ENCODE measurements at regions not wholly inside any gene's neighbourhood (a gene's known extent, or its start where the extent isn't known, plus 50 kb on each side); places are given as distances from the start of the nearest gene placed in this dataset.

DNA sequence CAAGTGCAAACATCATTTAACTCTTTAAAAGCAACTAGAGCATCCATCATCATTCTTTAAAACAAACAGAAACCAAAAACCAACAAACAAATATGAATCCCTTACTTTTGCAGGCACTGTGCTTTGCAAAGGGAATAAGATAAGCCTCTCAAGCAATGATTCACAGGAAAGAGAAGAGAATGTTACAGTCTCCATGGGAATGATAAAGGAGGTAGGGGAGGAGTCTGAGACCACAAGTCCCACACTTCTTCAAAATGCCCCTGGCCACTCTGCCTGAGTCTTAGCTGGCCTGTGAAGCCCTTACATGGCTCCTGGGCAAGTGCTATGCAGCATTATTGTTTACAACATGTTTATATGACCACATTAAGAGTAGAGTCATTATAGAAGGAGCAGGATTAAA lies 257.7 kb upstream of the MARCKS start:
- no peak for TF ChIP-seq CTCF (IDR thresholded peaks at IDR 0.05; ENCODE audit: low read depth, low read length)
- peaks cover 3% of the 10 kb centered on the region for H3K27me3 ChIP-seq
- H3K36me3 ChIP-seq, result no peaks in the 10 kb centered on the region
- no peaks in the 10 kb centered on the region for H3K9me3 ChIP-seq (ENCODE audit: low read depth)
- DNase-seq (ENCODE audit: low read depth in 1 of 2, low spot score in 1 of 2), result peak in 1 of 2 donors; percentile 62
- no peak overlapping the region for H3K27ac ChIP-seq
- no peak overlapping the region for H3K4me3 ChIP-seq
- H3K4me1 ChIP-seq (ENCODE audit: low read depth), result peaks cover 19% of the 10 kb centered on the region

GRCh38 chr6:113600551-113601339 lies 256.4 kb upstream of the MARCKS start:
- DNase-seq (ENCODE audit: low read depth in 1 of 2, low spot score in 1 of 2), result no peak
- H3K27me3 ChIP-seq, result peaks cover 3% of the 10 kb centered on the region
- no peaks in the 10 kb centered on the region for H3K9me3 ChIP-seq (ENCODE audit: low read depth)
- no peak overlapping the region for H3K27ac ChIP-seq
- no peak overlapping the region for H3K4me3 ChIP-seq
- peaks cover 19% of the 10 kb centered on the region for H3K4me1 ChIP-seq (ENCODE audit: low read depth)
- TF ChIP-seq CTCF (IDR thresholded peaks at IDR 0.05; ENCODE audit: low read depth, low read length), result no peak
- no peaks in the 10 kb centered on the region for H3K36me3 ChIP-seq

- peaks cover 3% of the 10 kb centered on the region for H3K27me3 ChIP-seq
- no peaks in the 10 kb centered on the region for H3K36me3 ChIP-seq
- TF ChIP-seq CTCF (IDR thresholded peaks at IDR 0.05; ENCODE audit: low read depth, low read length), result no peak
- H3K4me3 ChIP-seq, result no peak overlapping the region
- no peak overlapping the region for H3K27ac ChIP-seq
- DNase-seq (ENCODE audit: low read depth in 1 of 2, low spot score in 1 of 2), result no peak
- peaks cover 11% of the 10 kb centered on the region for H3K4me1 ChIP-seq (ENCODE audit: low read depth)
- H3K9me3 ChIP-seq (ENCODE audit: low read depth), result no peaks in the 10 kb centered on the region
These were observed 249.2 kb upstream of the MARCKS start for GRCh38 chr6:113607821-113608545.

GRCh38 chr6:113610377-113610988 lies 246.7 kb upstream of the MARCKS start:
- no peak for DNase-seq (ENCODE audit: low read depth in 1 of 2, low spot score in 1 of 2)
- H3K27me3 ChIP-seq, result no peaks in the 10 kb centered on the region
- H3K9me3 ChIP-seq (ENCODE audit: low read depth), result no peaks in the 10 kb centered on the region
- TF ChIP-seq CTCF (IDR thresholded peaks at IDR 0.05; ENCODE audit: low read depth, low read length), result no peak
- peaks cover 11% of the 10 kb centered on the region for H3K4me1 ChIP-seq (ENCODE audit: low read depth)
- H3K4me3 ChIP-seq, result no peak overlapping the region
- no peak overlapping the region for H3K27ac ChIP-seq
- no peaks in the 10 kb centered on the region for H3K36me3 ChIP-seq

DNA sequence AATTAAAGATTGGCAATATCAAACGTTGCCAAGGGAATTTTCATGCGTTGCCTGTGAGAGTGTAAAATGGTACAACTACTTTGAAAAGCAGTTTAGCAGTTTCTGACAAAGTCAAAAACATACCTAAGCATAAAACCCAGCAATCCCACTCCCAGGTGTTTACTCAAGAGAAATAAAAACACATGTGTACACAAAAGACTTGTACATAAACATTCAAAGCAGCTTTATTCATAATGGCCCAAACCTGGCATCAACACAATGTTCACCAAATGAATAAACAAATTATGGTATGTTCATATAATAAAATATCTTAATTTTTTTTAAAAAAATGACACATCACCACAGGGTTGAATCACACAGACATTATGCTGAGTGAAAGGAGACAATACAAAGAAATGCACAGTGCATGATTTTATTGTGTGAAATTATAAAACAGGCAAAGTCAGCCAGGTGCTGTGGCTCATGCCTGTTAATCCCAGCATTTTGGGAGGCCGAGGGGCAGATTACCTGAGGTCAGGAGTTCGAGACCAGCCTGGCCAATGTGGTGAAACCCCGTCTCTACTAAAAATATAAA lies 240.4 kb upstream of the MARCKS start:
- no peak for DNase-seq (ENCODE audit: low read depth in 1 of 2, low spot score in 1 of 2)
- Histone ChIP-seq H3K27ac (no peak overlapping the region), H3K4me3 (no peak overlapping the region), H3K4me1 (ENCODE audit: low read depth) (no peaks in the 10 kb centered on the region), H3K36me3 (no peaks in the 10 kb centered on the region), H3K27me3 (peaks cover 20% of the 10 kb centered on the region), H3K9me3 (ENCODE audit: low read depth) (no peaks in the 10 kb centered on the region)
- no peak for TF ChIP-seq CTCF (IDR thresholded peaks at IDR 0.05; ENCODE audit: low read depth, low read length)
